ENCODE measurements at regions not wholly inside any gene's neighbourhood (a gene's known extent, or its start where the extent isn't known, plus 50 kb on each side); places are given as distances from the start of the nearest gene placed in this dataset.

DNA sequence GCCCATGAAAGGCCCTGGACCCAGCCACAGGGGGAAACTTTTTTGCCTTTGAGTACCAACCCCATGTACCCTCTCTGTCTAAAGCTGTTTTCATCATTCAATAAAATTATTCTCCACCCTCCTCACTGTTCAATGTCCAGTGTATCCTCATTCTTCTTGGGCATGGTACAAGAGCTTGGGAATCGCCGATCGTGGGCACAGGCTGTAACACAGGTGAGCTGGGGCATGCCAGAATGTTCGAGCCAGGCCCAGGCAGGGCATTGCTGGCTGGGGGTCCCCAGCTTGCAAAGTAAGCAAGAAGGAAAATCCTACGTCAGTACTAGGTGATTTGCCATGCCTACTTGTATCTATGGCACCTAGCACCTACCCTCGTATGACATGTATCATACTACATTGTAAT lies 162.1 kb upstream of the NOL4 start:
- Histone ChIP-seq H3F3A (ENCODE audit: insufficient read depth, low read length) (no peaks in the 10 kb centered on the region), H3K4me3 (ENCODE audit: low read depth, low read length, poor library complexity, severe bottlenecking) (no peak overlapping the region), H3K9me3 (ENCODE audit: low read length) (no peaks in the 10 kb centered on the region), H3K9ac (ENCODE audit: low read length) (no peak overlapping the region), H3K27ac (ENCODE audit: low read depth, low read length, poor library complexity, severe bottlenecking) (no peak overlapping the region), H2AFZ (ENCODE audit: low read length) (no peak overlapping the region), H3K36me3 (ENCODE audit: insufficient read depth, low read length) (no peaks in the 10 kb centered on the region), H4K20me1 (ENCODE audit: insufficient read depth, low read length) (no peaks in the 10 kb centered on the region), H3K4me1 (ENCODE audit: insufficient read depth, low read length, severe bottlenecking) (no peaks in the 10 kb centered on the region), H3K79me2 (ENCODE audit: insufficient read depth, low read length) (no peaks in the 10 kb centered on the region), H3K4me2 (ENCODE audit: low read length) (no peak overlapping the region), H3K27me3 (ENCODE audit: insufficient read depth, low read length) (no peaks in the 10 kb centered on the region), H3K9me2 (ENCODE audit: low read depth, low read length) (no peaks in the 10 kb centered on the region)
- TF ChIP-seq, protein P1, sequence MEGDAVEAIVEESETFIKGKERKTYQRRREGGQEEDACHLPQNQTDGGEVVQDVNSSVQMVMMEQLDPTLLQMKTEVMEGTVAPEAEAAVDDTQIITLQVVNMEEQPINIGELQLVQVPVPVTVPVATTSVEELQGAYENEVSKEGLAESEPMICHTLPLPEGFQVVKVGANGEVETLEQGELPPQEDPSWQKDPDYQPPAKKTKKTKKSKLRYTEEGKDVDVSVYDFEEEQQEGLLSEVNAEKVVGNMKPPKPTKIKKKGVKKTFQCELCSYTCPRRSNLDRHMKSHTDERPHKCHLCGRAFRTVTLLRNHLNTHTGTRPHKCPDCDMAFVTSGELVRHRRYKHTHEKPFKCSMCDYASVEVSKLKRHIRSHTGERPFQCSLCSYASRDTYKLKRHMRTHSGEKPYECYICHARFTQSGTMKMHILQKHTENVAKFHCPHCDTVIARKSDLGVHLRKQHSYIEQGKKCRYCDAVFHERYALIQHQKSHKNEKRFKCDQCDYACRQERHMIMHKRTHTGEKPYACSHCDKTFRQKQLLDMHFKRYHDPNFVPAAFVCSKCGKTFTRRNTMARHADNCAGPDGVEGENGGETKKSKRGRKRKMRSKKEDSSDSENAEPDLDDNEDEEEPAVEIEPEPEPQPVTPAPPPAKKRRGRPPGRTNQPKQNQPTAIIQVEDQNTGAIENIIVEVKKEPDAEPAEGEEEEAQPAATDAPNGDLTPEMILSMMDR (IDR thresholded peaks at IDR 0.05; ENCODE audit: low read length), result no peak
- no peak for TF ChIP-seq EZH2 (IDR thresholded peaks at IDR 0.05; ENCODE audit: borderline replicate concordance, low read length)

- H3K4me2 ChIP-seq (ENCODE audit: low read length), result no peak overlapping the region
- no peak overlapping the region for H3K9ac ChIP-seq (ENCODE audit: low read length)
- no peaks in the 10 kb centered on the region for H4K20me1 ChIP-seq (ENCODE audit: insufficient read depth, low read length)
- H3K4me3 ChIP-seq (ENCODE audit: low read depth, low read length, poor library complexity, severe bottlenecking), result no peak overlapping the region
- TF ChIP-seq, protein P1 (IDR thresholded peaks at IDR 0.05; ENCODE audit: low read length), result no peak
- TF ChIP-seq EZH2 (IDR thresholded peaks at IDR 0.05; ENCODE audit: borderline replicate concordance, low read length), result no peak
- H3F3A ChIP-seq (ENCODE audit: insufficient read depth, low read length), result no peaks in the 10 kb centered on the region
- no peak overlapping the region for H2AFZ ChIP-seq (ENCODE audit: low read length)
- H3K27me3 ChIP-seq (ENCODE audit: insufficient read depth, low read length), result no peaks in the 10 kb centered on the region
- no peaks in the 10 kb centered on the region for H3K36me3 ChIP-seq (ENCODE audit: insufficient read depth, low read length)
- no peak overlapping the region for H3K27ac ChIP-seq (ENCODE audit: low read depth, low read length, poor library complexity, severe bottlenecking)
- H3K9me3 ChIP-seq (ENCODE audit: low read length), result no peaks in the 10 kb centered on the region
- H3K4me1 ChIP-seq (ENCODE audit: insufficient read depth, low read length, severe bottlenecking), result no peaks in the 10 kb centered on the region
- no peaks in the 10 kb centered on the region for H3K79me2 ChIP-seq (ENCODE audit: insufficient read depth, low read length)
- H3K9me2 ChIP-seq (ENCODE audit: low read depth, low read length), result no peaks in the 10 kb centered on the region
Measured at GRCh38 chr18:34397286-34397896, 172.7 kb upstream of the NOL4 start.

DNA sequence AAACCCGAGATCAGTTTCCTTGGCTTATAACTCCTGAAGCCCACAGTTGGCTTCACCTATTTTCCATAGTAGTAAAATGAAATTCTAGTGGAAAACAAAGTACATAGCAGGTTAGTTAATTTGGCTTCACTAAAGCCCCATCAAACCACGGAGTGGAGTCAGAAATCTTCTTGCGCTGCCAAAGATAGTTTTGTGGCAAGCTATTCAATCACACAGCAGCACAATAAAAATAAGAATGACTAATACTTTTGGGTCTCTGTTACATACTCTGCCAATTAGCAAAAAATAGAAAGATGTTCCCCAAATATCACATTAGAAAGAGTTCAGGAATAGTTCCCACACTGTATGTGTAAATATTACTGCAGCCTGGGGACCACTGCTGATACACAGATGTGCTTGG lies 175.2 kb upstream of the NOL4 start:
- H3K9ac ChIP-seq (ENCODE audit: low read length), result no peak overlapping the region
- no peak overlapping the region for H3K4me2 ChIP-seq (ENCODE audit: low read length)
- H3K27ac ChIP-seq (ENCODE audit: low read depth, low read length, poor library complexity, severe bottlenecking), result no peak overlapping the region
- TF ChIP-seq, protein P1 (IDR thresholded peaks at IDR 0.05; ENCODE audit: low read length), result no peak
- TF ChIP-seq EZH2 (IDR thresholded peaks at IDR 0.05; ENCODE audit: borderline replicate concordance, low read length), result no peak
- H3K9me2 ChIP-seq (ENCODE audit: low read depth, low read length), result no peaks in the 10 kb centered on the region
- no peaks in the 10 kb centered on the region for H4K20me1 ChIP-seq (ENCODE audit: insufficient read depth, low read length)
- H3K27me3 ChIP-seq (ENCODE audit: insufficient read depth, low read length), result no peaks in the 10 kb centered on the region
- H2AFZ ChIP-seq (ENCODE audit: low read length), result no peak overlapping the region
- H3K9me3 ChIP-seq (ENCODE audit: low read length), result no peaks in the 10 kb centered on the region
- no peaks in the 10 kb centered on the region for H3K36me3 ChIP-seq (ENCODE audit: insufficient read depth, low read length)
- no peaks in the 10 kb centered on the region for H3F3A ChIP-seq (ENCODE audit: insufficient read depth, low read length)
- H3K4me1 ChIP-seq (ENCODE audit: insufficient read depth, low read length, severe bottlenecking), result no peaks in the 10 kb centered on the region
- no peaks in the 10 kb centered on the region for H3K79me2 ChIP-seq (ENCODE audit: insufficient read depth, low read length)
- no peak overlapping the region for H3K4me3 ChIP-seq (ENCODE audit: low read depth, low read length, poor library complexity, severe bottlenecking)
